ENCODE measurements at regions not wholly inside any gene's neighbourhood (a gene's known extent, or its start where the extent isn't known, plus 50 kb on each side); places are given as distances from the start of the nearest gene placed in this dataset.
"Not testable (repeated sequence)": the region's sequence is repeated elsewhere in the genome, so short reads cannot be mapped to it uniquely, and the experiment has no call there.

GRCh38 chr1:148308832-148309458 lies 156.9 kb upstream of the NBPF11 start:
- ChIA-PET POLR2A (no interaction called here), CTCF (no interaction called here)
- H3K4me3 ChIP-seq (ENCODE audit: low read depth, low read length) = no peak overlapping the region
- no peak for DNase-seq (ENCODE audit: low read depth, low spot score)
- TF ChIP-seq CTCF (IDR thresholded peaks at IDR 0.05; ENCODE audit: insufficient read depth, low read length, missing control alignments) = no peak

- no peak for TF ChIP-seq CTCF (IDR thresholded peaks at IDR 0.05; ENCODE audit: insufficient read depth, low read length, missing control alignments)
- ChIA-PET POLR2A (no interaction called here), CTCF (no interaction called here)
- no peak overlapping the region for H3K4me3 ChIP-seq (ENCODE audit: low read depth, low read length)
- DNase-seq (ENCODE audit: low read depth, low spot score) = no peak
Observed at GRCh38 chr1:148307583-148308185, 155.6 kb upstream of the NBPF11 start.

- CTCF ChIA-PET; DNase-seq (ENCODE audit: low read depth, low spot score); POLR2A ChIA-PET; H3K4me3 ChIP-seq (ENCODE audit: low read depth, low read length): not testable (repeated sequence)
Observed at GRCh38 chr1:148304935-148305334, 152.9 kb upstream of the NBPF11 start.

- CTCF ChIA-PET; POLR2A ChIA-PET; DNase-seq (ENCODE audit: low read depth, low spot score): not testable (repeated sequence)
- H3K4me3 ChIP-seq (ENCODE audit: low read depth, low read length) = peak overlapping the region; percentile 58
Observed at GRCh38 chr1:148302586-148303364, 150.7 kb upstream of the NBPF11 start.

- POLR2A ChIA-PET; CTCF ChIA-PET; DNase-seq (ENCODE audit: low read depth, low spot score): not testable (repeated sequence)
Observed at GRCh38 chr1:148297852-148298251, 145.8 kb upstream of the NBPF11 start.

GRCh38 chr1:148296511-148296910 lies 144.4 kb upstream of the NBPF11 start:
- no peak for TF ChIP-seq CTCF (IDR thresholded peaks at IDR 0.05; ENCODE audit: insufficient read depth, low read length, missing control alignments)
- no peak overlapping the region for H3K4me3 ChIP-seq (ENCODE audit: low read depth, low read length)
- no peak for DNase-seq (ENCODE audit: low read depth, low spot score)
- POLR2A ChIA-PET = no interaction called here
- CTCF ChIA-PET = interaction anchor here (0.9 kb wide), 1 partner anchor 8 kb away, joined by 3 read pairs; no protein-coding TSS in a partner anchor

More at GRCh38 chr1:148297852-148298251, 145.8 kb upstream of the NBPF11 start:
- not testable (repeated sequence) for H3K4me3 ChIP-seq (ENCODE audit: low read depth, low read length)

GRCh38 chr1:148294116-148294807 lies 142.2 kb upstream of the NBPF11 start:
- TF ChIP-seq CTCF (IDR thresholded peaks at IDR 0.05; ENCODE audit: insufficient read depth, low read length, missing control alignments) = no peak
- no peak overlapping the region for H3K4me3 ChIP-seq (ENCODE audit: low read depth, low read length)
- ChIA-PET CTCF (no interaction called here), POLR2A (no interaction called here)
- DNase-seq (ENCODE audit: low read depth, low spot score) = no peak
